Panc1 (cell line): ENCODE measurements at regions not wholly inside any gene's neighbourhood (a gene's known extent, or its start where the extent isn't known, plus 50 kb on each side); places are given as distances from the start of the nearest gene placed in this dataset.
A peak's percentile ranks its signal among the peaks of the same experiment; 100 is the strongest.
"Not testable (repeated sequence)": the region's sequence is repeated elsewhere in the genome, so short reads cannot be mapped to it uniquely, and the experiment has no call there.

Source experiments
- ATAC-seq: fragments of 200-7000 bp; cut with Tn5 transposase; 2 replicates; pipeline ENCODE4 v1.9.1; 2020; ENCODE audit warnings: mild to moderate bottlenecking, moderate library complexity
- BruUV-seq: library from RNA; stranded (reverse); fragments of 400-500 nt; replicated peaks from 2 replicates; lab custom pipeline; 2021; lab: Mats Ljungman, UMichigan
- CTCF ChIA-PET: fragments of 300-600 bp; sonication (Branson Sonifier 250); formaldehyde crosslinking; loops from one replicate; lab custom pipeline; 2022; ENCODE audit warnings: antibody characterized with exemption; lab: Charles Lee
- POLR2A ChIA-PET: fragments of 300-600 bp; sonication (Branson Sonifier 250); formaldehyde crosslinking; loops from one replicate; lab custom pipeline; 2022; ENCODE audit warnings: antibody characterized with exemption; lab: Charles Lee
- DNase-seq: peaks from one replicate; pipeline ENCODE4 v3.0.0-alpha.2; 2010; ENCODE audit warnings: low read depth, low spot score
- H3K27ac ChIP-seq: 2 replicates; pipeline ENCODE4 v1.5.1; 2011; ENCODE audit warnings: mild to moderate bottlenecking, low read length, inconsistent platforms
- H3K27me3 ChIP-seq: fragments of 200-500 bp; sonication (Bioruptor generic); 2 replicates; pipeline ENCODE4 v1.6.0; 2014; ENCODE audit warnings: low read length, inconsistent platforms; ENCODE audit not compliant: control insufficient read depth, insufficient read depth
- H3K36me3 ChIP-seq: fragments of 200-500 bp; sonication (Bioruptor generic); 2 replicates; pipeline ENCODE4 v1.5.1; 2014; ENCODE audit warnings: inconsistent platforms, mild to moderate bottlenecking, low read length, moderate library complexity; ENCODE audit not compliant: control insufficient read depth, insufficient read depth
- H3K4me1 ChIP-seq: 2 replicates; pipeline ENCODE4 v1.5.1; 2011; ENCODE audit warnings: inconsistent platforms, mild to moderate bottlenecking, low read length, moderate library complexity; ENCODE audit not compliant: control insufficient read depth, insufficient read depth
- H3K4me3 ChIP-seq, 2 experiments: 2 replicates each; pipeline ENCODE4 v1.5.1; 2011 to 2012; ENCODE audit warnings: low read depth in 2 of 2, low read length in 2 of 2, mild to moderate bottlenecking in 2 of 2, inconsistent platforms in 1 of 2, moderate library complexity in 1 of 2
- H3K9me3 ChIP-seq: fragments of 200-500 bp; sonication (Bioruptor generic); 2 replicates; pipeline ENCODE4 v1.5.1; 2014; ENCODE audit warnings: low read depth, mild to moderate bottlenecking, inconsistent platforms, low read length, moderate library complexity; ENCODE audit not compliant: control insufficient read depth, insufficient read depth
- POLR2AphosphoS5 ChIP-seq: IDR thresholded peaks from 2 replicates; pipeline ENCODE4 v1.6.1; 2012; ENCODE audit warnings: mild to moderate bottlenecking, low read depth, low read length, moderate library complexity
- TCF7L2 ChIP-seq: IDR thresholded peaks from 2 replicates; pipeline ENCODE4 v1.6.1; 2011; ENCODE audit warnings: mild to moderate bottlenecking, low read depth, low read length, inconsistent platforms
- in situ Hi-C: cut with HindIII; loops from 2 replicates; pipeline ENCODE4 v1.10.0; 2016; ENCODE audit warnings: low sequenced_read_pairs, low pct_unique_long_range_greater_than_20kb
- intact Hi-C: fragments of 100-400 bp; cut with micrococcal nuclease; formaldehyde crosslinking; loops from one replicate; pipeline ENCODE4 v1.10.0; 2022; ENCODE audit not compliant: unreplicated experiment
- TF ChIP-seq, protein P1 (sequence below): fragments of 450-650 bp; IDR thresholded peaks from 2 replicates; pipeline ENCODE4 v1.5.1; 2017; ENCODE audit warnings: mild to moderate bottlenecking
- TF ChIP-seq, protein P2 (sequence below), 2 experiments: IDR thresholded peaks; 2 replicates each; pipeline ENCODE4 v1.6.1; 2011 to 2012; ENCODE audit warnings: low read depth in 2 of 2, control low read depth in 1 of 2, low read length in 1 of 2, mild to moderate bottlenecking in 1 of 2, moderate library complexity in 1 of 2; ENCODE audit not compliant: insufficient read depth in 1 of 2

DNA sequence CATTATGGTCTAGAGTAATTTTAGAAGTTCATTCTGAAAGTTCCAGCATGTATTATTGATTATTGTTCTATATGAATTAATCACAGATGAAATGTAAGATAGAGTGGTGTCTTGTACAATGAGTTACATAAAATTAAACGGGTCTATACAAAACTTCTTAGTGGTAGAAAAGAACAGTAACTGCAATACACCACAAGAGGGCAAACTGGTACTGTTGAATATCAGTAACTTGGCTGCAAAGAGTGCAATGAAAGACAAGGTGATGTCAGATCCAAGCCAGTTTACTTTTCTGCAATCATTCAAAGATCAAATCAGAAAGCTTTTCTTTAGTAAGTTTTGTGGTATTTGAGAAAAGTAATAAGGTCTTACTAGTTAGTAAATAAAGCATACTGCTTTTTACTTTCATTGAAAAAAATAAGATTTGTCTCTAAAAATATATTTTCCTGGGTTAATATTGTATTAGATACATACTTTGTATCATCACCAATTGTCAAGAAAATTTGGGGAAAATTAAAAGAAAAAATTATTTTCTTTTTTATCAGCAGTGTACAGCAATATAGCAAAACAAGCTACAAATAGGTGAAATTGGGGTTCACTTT is 66.4 kb upstream of the BTG3 start:
- no TSS peak for BruUV-seq
- ATAC-seq (peak; percentile 85; the same call in 1 of the 2 replicates), DNase-seq (peak; percentile 45)
- Histone ChIP-seq H3K27me3 (no peaks in the 10 kb centered on the region), H3K27ac (no peak overlapping the region), H3K4me1 (no peaks in the 10 kb centered on the region), H3K9me3 (no peaks in the 10 kb centered on the region), H3K4me3 (no peak overlapping the region), H3K36me3 (no peaks in the 10 kb centered on the region)
- ChIA-PET CTCF (no interaction called here), POLR2A (no interaction called here)
- intact Hi-C loops (loop anchor here (1.0 to 5.0 kb wide), 2 partner anchors 224 to 248 kb away; no protein-coding TSS in a partner anchor), in situ Hi-C loops (no loop called here)
- TF ChIP-seq, protein P1, sequence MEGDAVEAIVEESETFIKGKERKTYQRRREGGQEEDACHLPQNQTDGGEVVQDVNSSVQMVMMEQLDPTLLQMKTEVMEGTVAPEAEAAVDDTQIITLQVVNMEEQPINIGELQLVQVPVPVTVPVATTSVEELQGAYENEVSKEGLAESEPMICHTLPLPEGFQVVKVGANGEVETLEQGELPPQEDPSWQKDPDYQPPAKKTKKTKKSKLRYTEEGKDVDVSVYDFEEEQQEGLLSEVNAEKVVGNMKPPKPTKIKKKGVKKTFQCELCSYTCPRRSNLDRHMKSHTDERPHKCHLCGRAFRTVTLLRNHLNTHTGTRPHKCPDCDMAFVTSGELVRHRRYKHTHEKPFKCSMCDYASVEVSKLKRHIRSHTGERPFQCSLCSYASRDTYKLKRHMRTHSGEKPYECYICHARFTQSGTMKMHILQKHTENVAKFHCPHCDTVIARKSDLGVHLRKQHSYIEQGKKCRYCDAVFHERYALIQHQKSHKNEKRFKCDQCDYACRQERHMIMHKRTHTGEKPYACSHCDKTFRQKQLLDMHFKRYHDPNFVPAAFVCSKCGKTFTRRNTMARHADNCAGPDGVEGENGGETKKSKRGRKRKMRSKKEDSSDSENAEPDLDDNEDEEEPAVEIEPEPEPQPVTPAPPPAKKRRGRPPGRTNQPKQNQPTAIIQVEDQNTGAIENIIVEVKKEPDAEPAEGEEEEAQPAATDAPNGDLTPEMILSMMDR = peak; percentile 70; the same call in 1 of the 2 replicates
- TF ChIP-seq TCF7L2 (no peak), POLR2AphosphoS5 (no peak)
- TF ChIP-seq, protein P2, sequence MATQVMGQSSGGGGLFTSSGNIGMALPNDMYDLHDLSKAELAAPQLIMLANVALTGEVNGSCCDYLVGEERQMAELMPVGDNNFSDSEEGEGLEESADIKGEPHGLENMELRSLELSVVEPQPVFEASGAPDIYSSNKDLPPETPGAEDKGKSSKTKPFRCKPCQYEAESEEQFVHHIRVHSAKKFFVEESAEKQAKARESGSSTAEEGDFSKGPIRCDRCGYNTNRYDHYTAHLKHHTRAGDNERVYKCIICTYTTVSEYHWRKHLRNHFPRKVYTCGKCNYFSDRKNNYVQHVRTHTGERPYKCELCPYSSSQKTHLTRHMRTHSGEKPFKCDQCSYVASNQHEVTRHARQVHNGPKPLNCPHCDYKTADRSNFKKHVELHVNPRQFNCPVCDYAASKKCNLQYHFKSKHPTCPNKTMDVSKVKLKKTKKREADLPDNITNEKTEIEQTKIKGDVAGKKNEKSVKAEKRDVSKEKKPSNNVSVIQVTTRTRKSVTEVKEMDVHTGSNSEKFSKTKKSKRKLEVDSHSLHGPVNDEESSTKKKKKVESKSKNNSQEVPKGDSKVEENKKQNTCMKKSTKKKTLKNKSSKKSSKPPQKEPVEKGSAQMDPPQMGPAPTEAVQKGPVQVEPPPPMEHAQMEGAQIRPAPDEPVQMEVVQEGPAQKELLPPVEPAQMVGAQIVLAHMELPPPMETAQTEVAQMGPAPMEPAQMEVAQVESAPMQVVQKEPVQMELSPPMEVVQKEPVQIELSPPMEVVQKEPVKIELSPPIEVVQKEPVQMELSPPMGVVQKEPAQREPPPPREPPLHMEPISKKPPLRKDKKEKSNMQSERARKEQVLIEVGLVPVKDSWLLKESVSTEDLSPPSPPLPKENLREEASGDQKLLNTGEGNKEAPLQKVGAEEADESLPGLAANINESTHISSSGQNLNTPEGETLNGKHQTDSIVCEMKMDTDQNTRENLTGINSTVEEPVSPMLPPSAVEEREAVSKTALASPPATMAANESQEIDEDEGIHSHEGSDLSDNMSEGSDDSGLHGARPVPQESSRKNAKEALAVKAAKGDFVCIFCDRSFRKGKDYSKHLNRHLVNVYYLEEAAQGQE (IDR thresholded peaks at IDR 0.05; ENCODE audit: insufficient read depth in 1 of 2, low read depth in 2 of 2, low read length in 1 of 2) = no peak

DNA sequence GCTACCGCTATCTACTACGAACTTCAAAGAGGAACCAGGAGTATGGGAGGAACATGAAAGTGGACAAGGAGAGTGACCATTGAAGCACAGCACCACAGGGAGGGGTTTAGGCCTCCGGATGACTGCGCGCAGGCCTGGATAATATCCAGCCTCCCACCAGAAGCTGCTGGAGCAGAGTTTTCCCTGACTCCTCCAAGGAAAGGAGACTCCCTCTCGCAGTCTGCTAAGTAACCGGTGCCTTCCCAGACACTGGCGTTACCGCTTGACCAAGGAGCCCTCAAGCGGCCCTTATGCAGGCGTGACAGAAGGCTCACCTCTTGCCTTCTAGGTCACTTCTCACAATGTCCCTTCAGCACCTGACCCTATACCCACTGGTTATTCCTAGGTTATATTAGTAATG is 64.2 kb upstream of the BTG3 start:
- ATAC-seq, POLR2A ChIA-PET, CTCF ChIA-PET, H3K4me3 ChIP-seq, H3K27ac ChIP-seq, in situ Hi-C loops, DNase-seq, H3K27me3 ChIP-seq, H3K9me3 ChIP-seq, H3K36me3 ChIP-seq, BruUV-seq, H3K4me1 ChIP-seq: not testable (repeated sequence)
- intact Hi-C loops = loop anchor here (5.0 kb wide), 1 partner anchor 250 kb away; no protein-coding TSS in a partner anchor

DNA sequence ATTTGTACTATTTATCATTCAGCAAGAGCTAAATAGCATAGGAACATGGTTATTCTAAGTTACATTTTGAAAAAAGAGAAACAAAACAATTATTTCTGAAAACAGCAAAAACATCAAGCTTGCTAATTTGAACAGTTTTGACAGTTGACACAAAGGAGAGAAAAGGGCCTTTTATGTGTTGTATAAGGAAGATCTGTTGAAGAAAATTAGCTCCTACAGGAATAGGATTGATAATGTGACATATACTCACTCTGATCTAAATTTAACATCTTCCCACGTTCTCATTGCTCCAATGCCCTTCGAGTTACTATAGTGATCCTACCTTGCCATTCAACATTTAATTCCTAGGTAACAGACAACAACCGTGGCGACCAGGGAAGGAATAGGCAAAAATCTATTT is 61.4 kb upstream of the BTG3 start:
- no peaks in the 10 kb centered on the region for H3K9me3 ChIP-seq
- ChIA-PET POLR2A (interaction anchor here (0.6 kb wide), 1 partner anchor 249 kb away, joined by 3 read pairs; no protein-coding TSS in a partner anchor), CTCF (no interaction called here)
- no peaks in the 10 kb centered on the region for H3K36me3 ChIP-seq
- H3K27ac ChIP-seq = no peak overlapping the region
- no peak for DNase-seq
- in situ Hi-C loops = no loop called here
- ATAC-seq = no peak
- H3K27me3 ChIP-seq = no peaks in the 10 kb centered on the region
- no peak overlapping the region for H3K4me3 ChIP-seq
- no TSS peak for BruUV-seq
- H3K4me1 ChIP-seq = no peaks in the 10 kb centered on the region
- TF ChIP-seq, protein P2 (IDR thresholded peaks at IDR 0.05; ENCODE audit: insufficient read depth in 1 of 2, low read depth in 2 of 2, low read length in 1 of 2) = no peak
- intact Hi-C loops = no loop called here
